GM10266 (cell line): ENCODE measurements at regions not wholly inside any gene's neighbourhood (a gene's known extent, or its start where the extent isn't known, plus 50 kb on each side); places are given as distances from the start of the nearest gene placed in this dataset.

Experiments
- DNase-seq: peaks from one replicate; pipeline ENCODE4 v3.0.0; 2012; ENCODE audit errors: extremely low spot score
- TF ChIP-seq, protein P1 (sequence below): IDR thresholded peaks from 2 replicates; pipeline ENCODE4 v1.5.1; 2012; ENCODE audit warnings: mild to moderate bottlenecking, low read depth; ENCODE audit not compliant: control insufficient read depth, insufficient read depth; ENCODE audit errors: missing control alignments

DNA sequence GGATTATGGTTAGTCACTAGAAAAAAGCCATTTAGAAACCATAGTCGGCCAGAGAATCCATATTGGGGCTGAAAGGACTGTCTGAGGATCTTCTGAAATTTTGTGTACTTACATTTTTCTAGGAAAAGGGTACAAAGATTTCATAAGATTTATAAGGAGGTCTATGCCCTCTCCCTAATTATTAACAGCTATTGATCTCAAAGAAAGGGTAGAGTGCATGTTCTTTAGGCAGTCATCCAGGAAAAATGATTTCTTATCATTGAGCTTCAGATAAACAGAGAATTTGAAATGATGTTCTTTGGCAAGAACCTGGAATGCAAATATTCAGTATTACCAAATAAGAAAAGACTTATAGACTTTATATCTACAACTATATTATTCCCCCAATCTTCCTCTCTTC lies 195.3 kb downstream of the ACTR3 start:
- TF ChIP-seq, protein P1, sequence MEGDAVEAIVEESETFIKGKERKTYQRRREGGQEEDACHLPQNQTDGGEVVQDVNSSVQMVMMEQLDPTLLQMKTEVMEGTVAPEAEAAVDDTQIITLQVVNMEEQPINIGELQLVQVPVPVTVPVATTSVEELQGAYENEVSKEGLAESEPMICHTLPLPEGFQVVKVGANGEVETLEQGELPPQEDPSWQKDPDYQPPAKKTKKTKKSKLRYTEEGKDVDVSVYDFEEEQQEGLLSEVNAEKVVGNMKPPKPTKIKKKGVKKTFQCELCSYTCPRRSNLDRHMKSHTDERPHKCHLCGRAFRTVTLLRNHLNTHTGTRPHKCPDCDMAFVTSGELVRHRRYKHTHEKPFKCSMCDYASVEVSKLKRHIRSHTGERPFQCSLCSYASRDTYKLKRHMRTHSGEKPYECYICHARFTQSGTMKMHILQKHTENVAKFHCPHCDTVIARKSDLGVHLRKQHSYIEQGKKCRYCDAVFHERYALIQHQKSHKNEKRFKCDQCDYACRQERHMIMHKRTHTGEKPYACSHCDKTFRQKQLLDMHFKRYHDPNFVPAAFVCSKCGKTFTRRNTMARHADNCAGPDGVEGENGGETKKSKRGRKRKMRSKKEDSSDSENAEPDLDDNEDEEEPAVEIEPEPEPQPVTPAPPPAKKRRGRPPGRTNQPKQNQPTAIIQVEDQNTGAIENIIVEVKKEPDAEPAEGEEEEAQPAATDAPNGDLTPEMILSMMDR, result no peak

DNA sequence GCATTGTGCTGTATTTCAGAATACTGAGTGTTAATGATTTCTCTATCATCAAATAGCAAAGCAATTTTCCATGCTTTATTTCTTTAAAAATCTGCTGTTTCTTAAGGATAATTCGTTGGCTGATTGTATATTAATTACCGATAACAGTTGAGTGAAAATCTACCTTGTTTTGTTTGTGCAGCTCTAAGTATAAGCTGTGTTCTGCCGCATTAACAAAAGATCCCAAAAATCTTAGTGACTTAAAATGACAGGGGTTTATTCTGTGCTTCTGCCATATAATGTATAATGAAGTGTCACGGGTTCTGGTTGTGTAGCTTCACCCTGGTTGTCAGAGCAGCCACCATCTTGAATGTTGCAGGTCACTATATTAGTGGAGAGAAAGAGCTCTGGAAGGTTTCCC lies 196.1 kb downstream of the ACTR3 start:
- TF ChIP-seq, protein P1, result no peak
- DNase-seq, result no peak

More for the DNA sequence above, 195.3 kb downstream of the ACTR3 start:
- no peak for DNase-seq

DNA sequence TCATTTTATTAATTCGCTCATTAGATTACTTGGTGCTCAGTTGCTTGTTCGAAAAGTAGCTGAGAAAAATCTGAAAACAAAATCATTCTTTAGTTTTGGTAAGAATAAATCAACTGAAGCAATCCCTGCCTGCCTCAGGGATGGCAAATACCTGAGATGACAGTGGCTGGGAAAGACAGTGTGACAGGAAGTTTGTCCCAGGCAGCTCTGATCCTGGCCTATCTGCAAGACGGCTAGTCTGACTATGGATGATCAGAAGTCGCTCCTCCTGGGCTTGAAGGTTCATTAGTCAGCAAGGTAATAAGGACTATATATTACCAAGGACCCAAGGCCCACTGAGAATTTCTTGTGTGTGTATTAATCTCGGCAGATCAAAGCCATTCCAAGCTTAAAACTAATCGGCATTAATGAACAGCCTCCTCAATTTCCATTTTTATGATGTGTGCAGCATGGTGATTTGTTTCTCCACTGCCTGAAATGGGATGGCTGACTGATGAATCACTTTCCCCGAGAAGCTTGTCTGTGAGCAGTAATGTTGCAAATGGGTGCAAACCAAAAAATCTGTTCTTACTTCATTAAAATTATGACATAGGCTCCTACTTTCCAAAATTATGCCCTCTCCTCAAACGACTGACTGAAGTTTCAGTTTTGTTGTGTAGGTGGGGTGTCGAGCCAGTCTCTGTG lies 199.9 kb downstream of the ACTR3 start:
- DNase-seq, result no peak
- TF ChIP-seq, protein P1, result no peak

DNA sequence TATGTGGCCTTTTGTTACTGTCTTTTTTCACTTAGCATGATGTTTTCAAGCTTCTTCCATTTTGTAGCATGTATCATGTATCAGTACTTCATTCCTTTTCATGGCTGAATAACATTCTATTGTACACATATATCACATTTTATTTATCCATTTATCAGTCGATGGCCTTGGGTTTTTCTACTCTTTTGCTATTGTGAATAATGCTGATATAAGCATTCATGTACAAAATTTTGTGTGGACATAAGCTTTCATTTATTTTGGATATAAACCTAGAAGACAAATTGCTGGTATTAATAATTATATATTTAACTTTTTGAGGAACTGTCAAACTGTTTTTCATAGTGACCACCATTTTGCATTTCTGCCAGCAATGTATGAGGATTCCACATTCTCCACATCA lies 201.1 kb downstream of the ACTR3 start:
- DNase-seq, result no peak
- TF ChIP-seq, protein P1, result no peak

DNA sequence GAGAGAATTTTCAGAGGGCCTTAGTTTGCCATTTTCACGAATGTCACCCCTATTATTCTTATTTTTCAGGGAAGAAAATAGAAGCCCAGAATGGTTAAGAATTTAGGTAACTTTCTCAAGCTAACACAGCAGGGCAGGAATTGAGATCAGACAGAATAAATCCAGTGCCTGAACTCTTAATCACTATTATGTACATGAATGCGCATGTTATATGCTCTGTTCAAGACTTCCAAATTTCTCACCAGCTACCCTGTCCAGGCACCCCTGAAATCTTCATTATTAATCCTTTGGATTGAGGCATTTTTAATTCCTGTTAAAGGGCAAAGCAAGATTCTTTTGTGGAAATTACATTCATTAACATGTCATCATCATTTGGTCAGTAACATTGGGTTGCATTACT lies 218.4 kb downstream of the ACTR3 start:
- no peak for DNase-seq
- TF ChIP-seq, protein P1, result no peak

DNA sequence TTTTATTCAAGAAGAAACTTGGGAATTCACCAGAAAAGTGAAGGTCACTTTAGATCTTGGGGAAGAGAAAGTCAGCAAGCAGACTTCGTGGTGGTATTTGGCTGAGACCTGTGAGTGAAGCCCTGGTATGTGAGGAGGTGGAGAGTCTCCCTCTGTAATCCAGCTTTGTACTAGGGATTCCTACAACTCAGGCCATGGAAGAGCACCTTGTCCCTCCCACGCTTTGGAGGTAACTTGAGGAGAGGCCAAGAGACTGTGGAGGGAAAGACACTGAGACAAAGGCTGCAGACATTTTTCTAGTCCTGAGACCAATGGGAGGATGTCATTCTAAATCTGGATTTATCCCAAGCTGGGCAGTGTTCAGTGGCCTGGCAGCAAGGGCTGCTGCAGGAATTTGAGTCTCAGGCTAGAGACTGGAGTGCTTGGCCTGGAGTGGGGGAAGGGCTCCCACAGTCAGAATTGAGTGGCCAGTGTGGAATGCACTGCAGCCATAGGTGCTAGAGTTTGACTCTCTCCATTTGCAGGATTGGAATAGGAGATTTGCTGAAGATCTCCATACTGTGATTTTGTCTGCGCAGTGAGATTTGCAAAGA lies 219.0 kb downstream of the ACTR3 start:
- TF ChIP-seq, protein P1, result no peak
- DNase-seq, result no peak

DNA sequence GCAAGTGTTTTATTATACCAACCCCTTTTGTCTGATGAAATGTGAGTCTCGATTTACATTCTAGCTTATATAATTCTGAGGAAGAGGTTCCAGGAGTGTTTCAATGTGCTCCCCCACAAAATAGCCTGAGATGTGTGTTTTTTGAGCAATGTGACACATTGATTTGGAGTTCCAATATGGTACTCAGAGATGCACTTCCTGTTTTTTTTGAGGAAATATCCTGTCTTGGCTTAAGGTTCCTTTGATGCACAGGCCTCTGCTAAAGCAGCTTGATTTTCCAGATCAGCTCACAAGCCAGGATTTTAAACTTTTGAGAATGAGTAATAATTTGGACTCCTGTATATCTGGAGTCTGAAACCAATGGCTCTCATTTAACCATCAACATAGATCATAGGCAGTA lies 221.4 kb downstream of the ACTR3 start:
- no peak for DNase-seq
- TF ChIP-seq, protein P1, result no peak
